ENCODE measurements at regions not wholly inside any gene's neighbourhood (a gene's known extent, or its start where the extent isn't known, plus 50 kb on each side); places are given as distances from the start of the nearest gene placed in this dataset.
"Not testable (repeated sequence)": the region's sequence is repeated elsewhere in the genome, so short reads cannot be mapped to it uniquely, and the experiment has no call there.

DNA sequence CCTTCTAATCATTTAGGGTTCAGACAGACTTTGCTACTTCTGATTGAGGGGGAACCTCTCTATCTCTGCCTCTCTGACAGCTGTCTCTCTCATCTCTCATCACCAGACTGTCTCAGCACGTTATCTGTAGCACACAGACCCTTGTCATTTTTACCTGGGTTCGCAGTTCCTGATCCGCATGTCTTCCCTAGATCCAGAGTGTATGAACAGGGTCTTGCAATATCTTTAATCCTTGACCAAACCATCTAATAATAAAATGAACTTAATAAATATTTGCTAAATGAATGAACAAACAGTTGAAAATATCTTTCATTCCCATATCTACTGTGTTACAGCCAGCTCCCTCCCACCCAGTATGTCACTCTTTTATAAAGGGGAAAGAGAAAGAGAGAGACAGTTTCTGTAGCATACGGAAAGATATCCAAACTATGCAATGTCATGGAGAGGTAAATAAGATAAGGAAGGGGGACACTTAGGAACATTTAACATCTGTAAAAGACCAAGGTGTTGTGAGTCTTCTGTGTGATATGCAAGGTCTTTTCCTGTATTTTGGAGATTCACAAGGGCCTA, 507.6 kb downstream of the SUCLG1 start:
- intact Hi-C loops (cut with DNase I): no loop called here

DNA sequence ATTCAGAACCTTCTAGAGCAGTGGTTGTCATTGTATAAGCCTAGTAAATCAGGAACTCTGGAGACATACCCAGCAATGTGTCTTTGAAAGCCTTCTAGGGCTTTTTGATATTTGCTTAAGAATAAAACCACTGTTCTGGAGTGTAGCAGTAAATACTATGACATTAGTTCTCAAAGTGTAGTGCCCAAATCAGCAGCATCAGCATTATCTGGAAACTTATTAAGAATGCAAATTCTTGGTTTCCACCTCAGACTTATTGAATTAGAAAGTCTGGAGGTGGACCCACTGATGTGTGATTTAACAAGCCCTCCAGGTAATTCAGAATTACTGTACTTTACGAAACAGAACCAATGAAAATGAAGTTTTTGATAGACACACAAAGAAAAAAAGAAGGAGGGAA, 509.7 kb downstream of the SUCLG1 start:
- no peak for DNase-seq (ENCODE audit: low spot score)
- intact Hi-C loops (cut with DNase I): no loop called here

More for the DNA sequence above, 507.6 kb downstream of the SUCLG1 start:
- no peak for DNase-seq (ENCODE audit: low spot score)

DNA sequence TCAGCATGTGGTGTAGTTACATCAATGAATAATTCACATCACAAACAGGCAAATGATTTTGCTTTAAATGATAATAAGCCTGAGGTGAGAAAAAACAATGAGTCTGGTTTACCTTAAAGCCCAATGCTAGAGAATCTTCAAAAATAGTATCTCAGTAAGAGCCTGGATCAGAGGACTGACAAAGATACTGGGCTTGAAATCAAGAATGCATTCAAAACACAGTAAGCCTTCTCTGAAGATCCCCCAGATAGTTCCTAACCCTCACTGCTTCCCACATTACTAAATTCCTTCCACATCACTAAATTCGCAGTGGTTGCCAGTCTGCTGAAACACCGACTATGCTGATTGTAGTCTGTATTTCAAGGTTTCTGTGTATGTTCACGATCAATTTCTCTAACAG, 514.9 kb downstream of the SUCLG1 start:
- DNase-seq (ENCODE audit: low spot score): no peak
- intact Hi-C loops (cut with DNase I): no loop called here

DNA sequence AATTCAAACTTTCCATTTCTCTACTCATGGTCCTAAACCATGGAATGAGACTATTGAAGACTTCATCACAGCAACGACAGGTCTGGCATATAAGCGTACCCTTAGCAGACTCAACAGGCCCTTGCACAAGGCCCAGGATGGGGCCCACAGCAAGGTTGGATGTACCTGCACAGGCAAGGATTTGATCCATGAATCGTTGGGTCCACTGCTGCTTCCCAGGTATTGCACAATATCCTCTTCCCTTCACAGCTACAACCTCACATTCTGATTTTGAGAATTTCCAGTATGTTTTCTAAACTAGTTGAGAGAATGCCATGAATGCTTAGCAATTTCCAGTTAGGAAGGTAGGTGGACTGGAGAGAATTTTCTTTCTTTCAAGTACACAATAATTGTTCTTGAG, 515.8 kb downstream of the SUCLG1 start:
- intact Hi-C loops (cut with DNase I): no loop called here
- no peak for DNase-seq (ENCODE audit: low spot score)

DNA sequence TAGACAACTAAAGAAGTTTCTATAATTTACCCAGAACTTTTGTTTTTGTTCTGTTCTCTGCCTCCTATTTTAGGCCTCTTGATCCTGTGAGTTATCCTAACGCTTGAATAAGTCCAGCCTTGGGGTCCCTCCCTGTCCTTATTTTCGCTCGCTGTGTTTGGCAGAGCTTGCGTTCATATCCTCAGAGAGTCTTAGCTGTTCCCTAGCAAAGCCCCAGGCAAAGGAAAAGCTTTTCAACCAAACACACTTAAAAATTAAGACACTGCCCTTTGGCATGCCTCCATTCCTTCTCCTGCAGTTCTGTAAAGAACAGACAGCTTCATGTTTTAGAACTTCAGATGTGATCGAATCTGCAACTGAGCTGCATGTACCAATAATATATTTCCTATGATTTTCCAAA, 517.2 kb downstream of the SUCLG1 start:
- DNase-seq (ENCODE audit: low spot score): no peak
- intact Hi-C loops (cut with DNase I): no loop called here

DNA sequence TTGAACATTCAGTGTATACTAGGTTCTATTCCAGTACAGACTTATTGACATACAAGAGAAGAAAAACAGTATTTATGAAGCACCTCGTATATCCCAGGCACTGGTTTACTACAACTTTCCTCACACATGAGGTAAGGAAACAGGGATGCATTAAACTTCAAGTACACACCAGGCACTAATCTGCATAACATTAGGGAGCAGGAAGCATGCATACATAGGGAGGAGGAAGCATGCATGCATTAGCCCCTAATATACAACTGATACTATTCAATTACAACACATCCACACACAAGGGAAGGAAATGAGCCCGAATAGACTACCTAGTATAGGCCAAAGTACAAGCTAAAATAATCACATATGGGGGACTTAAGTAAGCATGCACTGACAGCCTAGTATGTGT, 525.3 kb downstream of the SUCLG1 start:
- DNase-seq (ENCODE audit: low spot score): no peak
- intact Hi-C loops (cut with DNase I): no loop called here

DNA sequence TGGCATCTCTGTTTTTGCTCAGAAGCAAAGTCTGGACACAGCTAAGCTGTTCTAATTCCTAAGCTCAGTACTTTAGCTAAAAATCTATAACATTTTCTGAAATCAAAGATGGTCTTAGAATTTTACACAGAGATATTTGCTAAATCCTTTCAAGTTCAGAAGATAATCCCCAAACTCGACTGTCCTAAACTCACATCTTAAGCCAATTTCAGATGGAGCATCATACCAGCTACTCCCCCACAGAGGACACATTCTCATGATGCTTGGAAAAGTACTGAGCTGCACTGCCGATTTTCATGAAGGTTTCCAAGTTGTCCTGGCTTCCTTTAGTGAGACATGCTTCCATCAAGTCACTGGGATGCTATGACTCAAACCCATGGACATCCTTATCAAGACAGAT, 535.5 kb downstream of the SUCLG1 start:
- intact Hi-C loops (cut with DNase I): no loop called here
- DNase-seq (ENCODE audit: low spot score): no peak

DNA sequence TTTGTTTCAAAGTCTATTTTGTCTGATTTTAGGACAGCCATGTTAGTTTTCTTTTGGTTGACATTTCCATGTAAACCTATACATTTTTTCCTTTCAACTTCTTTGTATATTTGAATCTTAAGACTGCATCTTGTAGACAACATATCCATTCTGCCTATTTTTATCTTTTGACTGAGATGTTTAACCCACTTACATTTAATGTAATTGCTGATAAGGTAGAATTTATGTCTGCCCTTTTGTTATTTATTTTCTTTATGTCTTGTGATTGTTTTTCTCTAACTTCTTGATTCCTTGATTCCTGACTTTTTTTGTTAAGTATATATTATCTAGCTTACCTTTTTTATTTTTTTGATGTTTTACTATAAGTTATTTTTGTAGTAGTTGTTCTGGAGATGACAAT, 542.5 kb downstream of the SUCLG1 start:
- DNase-seq (ENCODE audit: low spot score): no peak
- intact Hi-C loops (cut with DNase I): no loop called here

DNA sequence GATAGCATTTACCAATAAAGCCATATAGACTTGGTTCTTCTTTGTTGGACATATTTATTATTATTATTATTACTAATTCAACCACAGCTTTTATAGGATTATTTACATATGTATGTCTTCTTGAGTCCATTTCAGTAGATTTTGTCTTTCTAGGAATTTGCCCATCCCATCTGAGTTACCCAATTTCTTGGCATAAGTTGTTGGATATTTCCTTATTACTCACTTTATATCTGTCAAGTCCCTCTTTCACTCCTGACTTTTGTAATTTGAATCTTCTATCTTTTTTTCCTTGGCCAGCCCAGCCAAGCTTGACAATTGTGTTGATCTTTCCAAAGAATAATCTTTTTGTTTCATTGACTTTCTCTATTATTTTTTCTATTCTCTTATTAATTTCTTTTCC, 543.7 kb downstream of the SUCLG1 start:
- intact Hi-C loops (cut with DNase I): no loop called here
- DNase-seq (ENCODE audit: low spot score): no peak

DNA sequence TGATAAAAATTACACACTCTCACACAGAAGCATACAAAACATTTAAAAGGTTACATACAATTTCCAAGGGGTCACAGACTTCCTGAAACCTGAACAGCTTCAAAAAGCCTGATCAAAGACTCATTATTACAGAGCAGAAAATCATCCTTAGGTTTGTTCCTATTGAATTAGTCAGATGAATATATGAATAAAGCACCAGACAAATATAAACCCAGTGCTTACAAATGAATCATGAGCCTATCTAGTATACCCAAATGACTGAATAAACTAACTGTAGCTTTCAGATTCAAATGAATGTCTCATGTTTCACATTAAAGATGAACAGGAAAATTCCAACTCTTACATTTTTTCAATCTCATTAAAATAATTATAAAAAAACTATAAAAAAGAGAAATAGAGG, 550.3 kb downstream of the SUCLG1 start:
- intact Hi-C loops (cut with DNase I): no loop called here
- no peak for DNase-seq (ENCODE audit: low spot score)

DNA sequence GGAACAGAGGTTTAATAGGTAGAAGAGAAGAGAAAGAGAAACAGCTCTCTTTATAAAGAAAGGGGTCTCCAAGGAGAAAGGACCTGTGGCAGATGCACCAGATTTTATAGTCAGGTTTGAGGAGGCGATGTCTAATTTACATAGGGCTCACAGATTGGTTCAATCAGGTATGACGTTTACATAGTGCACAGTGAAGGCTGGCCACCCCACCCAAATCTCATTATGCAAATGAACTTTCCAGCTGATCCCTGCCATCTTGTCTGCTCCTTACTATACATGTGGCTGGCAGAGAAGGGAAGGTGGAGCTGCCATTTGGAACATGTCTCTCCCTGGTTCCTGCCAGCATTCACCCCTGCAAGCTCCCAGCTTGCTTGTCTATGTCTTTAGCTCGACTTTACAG, 557.8 kb downstream of the SUCLG1 start:
- DNase-seq (ENCODE audit: low spot score): no peak
- intact Hi-C loops (cut with DNase I): no loop called here

DNA sequence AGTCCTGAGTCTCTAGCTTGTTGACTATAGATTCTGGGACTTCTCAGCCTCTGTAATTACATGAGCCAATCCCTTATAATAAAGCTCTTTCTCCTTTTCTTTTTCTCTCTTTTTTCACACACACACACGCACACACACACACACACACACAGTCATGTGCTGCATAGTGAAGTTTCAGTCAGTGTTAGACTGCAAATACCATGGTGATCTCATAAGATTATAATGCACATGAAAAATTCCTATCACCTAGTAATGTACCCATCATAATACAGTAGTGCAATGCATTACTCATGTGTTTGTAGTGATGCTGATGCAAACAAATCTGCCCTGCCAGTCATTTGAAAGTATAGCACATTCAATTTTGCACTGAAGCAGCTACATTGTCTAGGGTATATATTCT, 558.2 kb downstream of the SUCLG1 start:
- intact Hi-C loops (cut with DNase I): no loop called here
- DNase-seq (ENCODE audit: low spot score): no peak

DNA sequence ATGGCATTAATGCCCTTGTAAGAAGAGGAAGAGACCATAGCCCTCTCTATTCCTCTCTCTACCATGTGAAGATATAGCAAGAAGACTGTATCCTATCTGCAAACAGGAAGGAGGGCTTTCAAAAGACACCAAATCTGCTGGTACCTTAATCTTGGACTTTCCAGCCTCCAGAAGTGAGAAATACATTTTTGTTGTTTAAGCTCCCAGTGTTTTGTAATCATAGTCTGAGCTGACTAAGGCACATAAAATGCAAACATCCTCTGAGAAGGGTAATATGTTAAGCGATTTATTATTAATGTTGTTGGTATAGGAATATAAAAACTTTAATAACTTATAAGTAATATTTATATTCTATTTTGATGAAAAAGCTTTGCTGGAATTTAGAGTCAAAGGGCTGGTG, 559.8 kb downstream of the SUCLG1 start:
- DNase-seq (ENCODE audit: low spot score): no peak
- intact Hi-C loops (cut with DNase I): no loop called here

DNA sequence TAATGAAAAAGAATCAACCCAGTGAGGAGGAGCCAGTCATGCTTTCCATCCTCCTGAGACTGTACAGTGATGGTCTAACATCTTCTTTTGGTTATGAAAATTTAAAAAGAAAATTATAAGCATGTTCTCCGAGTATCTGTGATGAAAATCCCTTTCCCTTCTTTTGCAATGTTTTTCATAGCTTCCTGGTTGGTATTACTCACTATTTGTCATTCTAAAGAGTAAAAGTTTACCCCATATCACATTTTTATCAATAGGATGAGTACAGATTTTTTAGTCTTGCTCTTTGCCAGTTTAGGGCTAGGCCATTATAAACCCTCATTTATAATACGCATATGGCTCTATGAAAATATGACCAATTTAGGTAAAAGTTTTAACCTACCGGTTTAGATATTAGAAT, 564.1 kb downstream of the SUCLG1 start:
- DNase-seq (ENCODE audit: low spot score): no peak
- intact Hi-C loops (cut with DNase I): no loop called here

DNA sequence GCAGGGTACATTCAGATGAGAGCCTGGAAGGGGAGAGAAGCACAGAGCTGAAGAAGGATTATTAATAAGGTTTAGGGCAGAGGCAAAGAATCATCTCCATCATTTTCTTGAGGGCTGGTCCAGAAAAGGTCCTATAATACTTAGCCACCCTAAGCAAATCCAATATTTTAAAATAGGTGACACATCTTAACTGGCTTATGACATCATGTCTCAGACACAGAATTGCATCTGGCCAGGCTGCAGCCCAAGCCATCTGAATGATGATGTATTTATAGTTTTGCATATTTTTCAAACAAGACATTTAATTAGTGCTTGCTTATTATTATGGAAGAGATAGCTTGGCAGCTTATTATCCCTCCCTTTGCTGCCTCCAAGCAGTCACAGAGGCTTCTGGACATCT, 571.3 kb downstream of the SUCLG1 start:
- no peak for DNase-seq (ENCODE audit: low spot score)
- intact Hi-C loops (cut with DNase I): no loop called here

DNA sequence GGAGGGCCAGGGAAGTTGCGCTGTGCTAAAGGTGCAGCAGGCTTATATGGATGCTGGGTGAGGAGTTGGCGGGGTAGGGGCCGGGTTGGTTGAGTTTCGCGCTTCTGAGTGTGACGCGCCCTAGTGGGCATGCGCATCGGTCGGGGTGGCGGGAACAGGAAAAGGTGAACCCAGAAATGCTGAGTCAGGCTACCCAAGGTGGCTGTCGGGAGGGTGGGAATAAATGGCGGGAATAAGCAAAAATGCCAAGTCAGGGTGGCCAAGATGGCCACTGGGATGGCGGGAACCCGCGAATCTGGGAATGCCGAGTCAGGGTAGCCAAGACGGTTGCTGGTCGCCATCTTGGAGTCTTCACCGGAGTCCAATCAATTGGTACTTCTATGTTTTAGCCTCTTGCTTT, 580.0 kb downstream of the SUCLG1 start:
- intact Hi-C loops (cut with DNase I): no loop called here

DNA sequence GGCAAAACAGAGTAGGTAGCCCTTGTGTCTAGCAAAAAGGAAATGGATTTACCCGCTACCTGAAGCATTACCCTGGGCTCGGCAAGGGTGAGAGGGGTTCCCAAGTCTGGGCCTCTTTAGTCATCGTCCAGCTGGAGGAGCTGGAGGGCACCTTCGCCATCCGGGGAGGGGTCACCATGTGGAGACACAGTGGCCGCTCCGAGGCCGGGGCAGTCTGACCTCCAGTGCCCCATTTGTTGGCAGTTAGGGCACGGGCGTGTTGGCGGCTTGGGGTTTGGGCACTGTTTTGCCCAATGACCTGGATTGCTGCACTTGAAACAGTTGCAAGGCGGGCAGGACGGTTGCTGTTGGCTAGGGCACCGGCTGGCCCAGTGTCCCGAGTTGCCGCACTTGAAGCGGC, 581.8 kb downstream of the SUCLG1 start:
- intact Hi-C loops (cut with DNase I); DNase-seq (ENCODE audit: low spot score): not testable (repeated sequence)

More for the DNA sequence above, 580.0 kb downstream of the SUCLG1 start:
- DNase-seq (ENCODE audit: low spot score): no peak

DNA sequence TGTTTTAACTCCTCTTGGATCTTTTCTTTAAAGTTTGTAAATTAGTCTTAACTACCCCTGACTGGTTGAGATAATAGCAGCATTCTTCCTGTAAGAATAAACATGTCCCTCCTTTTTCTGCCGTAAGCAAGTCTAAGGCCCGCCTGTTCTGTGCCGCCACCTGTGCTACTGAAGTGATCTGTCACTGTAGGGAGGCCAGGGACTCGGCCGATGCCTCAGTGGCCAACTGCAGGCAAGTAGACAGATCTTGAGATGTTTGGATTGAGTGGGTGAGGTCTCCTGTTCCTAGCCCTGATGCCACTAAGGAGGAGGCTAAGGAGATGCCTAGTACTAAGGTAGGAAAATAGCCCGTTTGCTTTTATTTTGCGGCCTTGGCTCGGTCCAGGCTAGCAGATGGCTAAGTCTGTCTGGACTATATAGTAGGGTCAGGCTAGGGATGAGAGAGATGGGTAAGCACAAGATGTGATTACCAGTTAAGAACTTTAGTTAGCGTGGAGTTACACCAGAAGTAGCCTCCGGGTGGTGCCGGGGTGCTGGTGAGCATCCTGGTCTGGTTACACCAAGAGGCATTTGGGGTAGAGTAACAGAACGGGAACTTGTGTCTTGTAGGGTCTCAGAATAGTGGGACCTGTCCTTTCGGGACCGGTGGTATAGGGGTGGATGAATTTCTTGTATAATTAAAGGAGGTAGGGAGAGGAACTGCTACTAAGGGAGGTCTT, 584.2 kb downstream of the SUCLG1 start:
- intact Hi-C loops (cut with DNase I): no loop called here
- no peak for DNase-seq (ENCODE audit: low spot score)

DNA sequence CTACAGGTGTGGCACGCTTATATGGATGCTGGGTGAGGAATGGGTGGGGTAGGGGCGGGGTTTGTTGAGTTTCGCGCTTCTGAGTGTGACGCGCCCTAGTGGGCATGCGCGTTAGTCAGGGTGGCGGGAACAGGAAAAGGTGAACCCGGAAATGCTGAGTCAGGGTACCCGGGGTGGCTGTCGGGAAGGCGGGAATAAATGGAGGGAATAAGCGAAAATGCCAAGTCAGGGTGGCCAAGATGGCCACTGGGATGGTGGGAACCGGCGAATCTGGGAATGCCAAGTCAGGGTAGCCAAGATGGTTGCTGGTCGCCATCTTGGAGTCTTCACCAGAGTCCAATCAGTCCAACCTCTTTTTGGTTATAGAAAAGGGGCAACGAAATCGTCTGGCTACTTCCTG, 585.0 kb downstream of the SUCLG1 start:
- intact Hi-C loops (cut with DNase I): no loop called here

DNA sequence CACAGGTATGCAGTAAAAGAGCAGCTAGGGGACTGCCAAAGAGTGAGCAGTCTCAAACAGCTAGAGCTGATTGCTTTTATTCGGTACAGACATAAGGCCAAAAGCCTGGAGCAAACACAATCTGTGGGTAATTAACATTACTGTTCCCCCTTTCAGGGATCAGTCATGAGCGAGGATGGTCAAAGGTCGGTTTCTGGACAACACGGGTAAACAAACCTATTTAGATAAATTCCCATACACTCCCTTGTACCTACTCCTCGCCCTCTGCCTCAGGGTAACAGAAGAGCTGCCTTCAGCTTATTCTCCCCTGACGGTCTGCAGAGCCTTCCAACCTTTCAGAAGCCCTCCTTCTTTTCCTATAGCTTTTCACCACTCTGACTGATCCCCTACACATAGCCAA, 586.0 kb downstream of the SUCLG1 start:
- DNase-seq (ENCODE audit: low spot score): no peak
- intact Hi-C loops (cut with DNase I): no loop called here

More for the DNA sequence above, 585.0 kb downstream of the SUCLG1 start:
- no peak for DNase-seq (ENCODE audit: low spot score)

DNA sequence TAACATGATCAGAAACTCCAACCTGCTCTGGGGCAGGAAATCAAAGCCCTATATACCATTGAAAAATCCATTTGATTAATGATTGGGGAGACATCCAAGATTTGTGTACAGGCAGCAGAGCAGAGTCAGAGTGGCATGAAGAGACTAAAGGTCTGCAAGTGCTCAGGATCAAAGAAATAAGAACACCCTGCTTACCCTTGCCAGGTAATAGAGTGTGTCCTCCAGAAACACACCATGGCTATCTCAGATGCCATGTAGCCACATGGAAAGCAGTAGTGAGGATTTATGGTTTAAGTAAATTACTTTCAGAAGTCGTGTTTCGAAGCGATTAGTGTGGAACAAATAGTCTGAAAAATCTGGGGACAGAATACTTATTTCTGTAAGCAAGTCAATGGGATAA, 592.9 kb downstream of the SUCLG1 start:
- DNase-seq (ENCODE audit: low spot score): no peak
- intact Hi-C loops (cut with DNase I): no loop called here

DNA sequence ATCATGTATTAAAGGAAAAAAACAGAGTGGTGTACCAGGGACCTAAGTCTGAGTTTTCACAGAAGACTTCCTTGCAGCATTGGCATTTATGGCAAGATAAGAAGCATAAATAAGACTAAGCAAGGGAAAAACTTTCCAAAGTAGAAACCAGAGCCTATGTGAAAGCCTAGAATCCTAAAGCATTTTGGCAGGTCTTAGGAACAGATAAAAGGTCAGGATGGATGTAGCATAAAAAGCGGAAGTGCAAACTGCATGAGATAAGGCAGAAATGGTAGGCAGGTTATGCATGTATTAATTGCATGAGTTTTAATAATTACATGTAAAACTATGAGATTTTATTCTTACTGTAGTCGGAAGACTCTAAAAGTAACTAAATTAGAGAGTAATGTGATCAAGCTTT, 596.5 kb downstream of the SUCLG1 start:
- intact Hi-C loops (cut with DNase I): no loop called here
- no peak for DNase-seq (ENCODE audit: low spot score)
